HepG2 (cell line): ENCODE measurements at regions not wholly inside any gene's neighbourhood (a gene's known extent, or its start where the extent isn't known, plus 50 kb on each side); places are given as distances from the start of the nearest gene placed in this dataset.

Experiments used
- ATAC-seq: fragments of 200-7000 bp; cut with Tn5 transposase; 3 replicates; pipeline ENCODE4 v1.9.1; 2020; ENCODE audit warnings: mild to moderate bottlenecking, moderate library complexity
- BruUV-seq: library from RNA; stranded (reverse); fragments of 400-500 nt; replicated peaks from 2 replicates; lab custom pipeline; 2021; lab: Mats Ljungman, UMichigan
- CTCF ChIA-PET: fragments of 300-600 bp; formaldehyde crosslinking; extraction: SDS; loops from one replicate; lab custom pipeline; 2021; ENCODE audit warnings: low total read pairs, inconsistent platforms, low intra/inter-chr PET ratio; lab: Yijun Ruan, JAX
- POLR2A ChIA-PET: fragments of 350-600 bp; sonication (Branson Sonifier 250); formaldehyde crosslinking; loops from one replicate; lab custom pipeline; 2020; ENCODE audit warnings: antibody characterized with exemption, inconsistent platforms; lab: Yijun Ruan, JAX
- DNase-seq: peaks from one replicate; pipeline ENCODE4 v3.0.0-alpha.2; 2015; ENCODE audit warnings: low spot score
- FAIRE-seq: peaks from 3 replicates; lab custom pipeline; 2011; peaks lifted over from hg19 to GRCh38; lab: Jason Lieb, UNC
- H2AFZ ChIP-seq: one replicate; pipeline ENCODE4 v1.6.1; 2011; ENCODE audit warnings: low read length, inconsistent platforms
- H3K27ac ChIP-seq: fragments of 300-600 bp; 3 replicates; pipeline ENCODE4 v1.8.0; 2011; ENCODE audit warnings: mixed run types, mild to moderate bottlenecking, mixed read lengths, low read length, inconsistent platforms; ENCODE audit not compliant: insufficient read depth; ENCODE audit errors: extremely low read length
- H3K27me3 ChIP-seq, 2 experiments: fragments of 200-600 bp in 1 of 2; 2 replicates in 1 of 2; 3 replicates in 1 of 2; pipeline versions ENCODE4 v1.6.0 to v1.8.0; 2011; ENCODE audit warnings: low read length in 2 of 2, mild to moderate bottlenecking in 2 of 2, moderate library complexity in 2 of 2, inconsistent platforms in 1 of 2; ENCODE audit not compliant: insufficient read depth in 2 of 2, control insufficient read depth in 1 of 2
- H3K36me3 ChIP-seq, 2 experiments: fragments of 200-600 bp in 1 of 2; replicated peaks in 1 of 2; 2 replicates in 1 of 2; 3 replicates in 1 of 2; pipeline versions ENCODE4 v1.5.1 to v1.8.0; 2011; ENCODE audit warnings: low read length in 2 of 2, inconsistent platforms in 1 of 2; ENCODE audit not compliant: insufficient read depth in 2 of 2, control insufficient read depth in 1 of 2
- H3K4me1 ChIP-seq: 2 replicates; pipeline ENCODE4 v1.5.1; 2012; ENCODE audit warnings: low read length, inconsistent platforms; ENCODE audit not compliant: insufficient read depth
- H3K4me2 ChIP-seq: 2 replicates; pipeline ENCODE4 v1.6.0; 2011; ENCODE audit warnings: low read depth, low read length, inconsistent platforms
- H3K4me3 ChIP-seq, 3 experiments: fragments of 200-600 bp in 1 of 3; sonication (generic), shearing (Covaris generic) in 1 of 3; replicated peaks in 1 of 3; 2 replicates each; pipeline ENCODE4 v1.5.1; 2011 to 2016; ENCODE audit warnings: low read length in 3 of 3, inconsistent platforms in 2 of 3, low read depth in 2 of 3, mild to moderate bottlenecking in 2 of 3, control low read depth in 1 of 3, mixed read lengths in 1 of 3; ENCODE audit not compliant: insufficient read depth in 1 of 3
- H3K79me2 ChIP-seq: one replicate; pipeline ENCODE4 v1.6.1; 2011; ENCODE audit warnings: low read length, inconsistent platforms; ENCODE audit not compliant: insufficient read depth
- H3K9ac ChIP-seq: 2 replicates; pipeline ENCODE4 v1.6.0; 2011; ENCODE audit warnings: mild to moderate bottlenecking, low read depth, low read length, inconsistent platforms; ENCODE audit not compliant: insufficient read depth
- H3K9me3 ChIP-seq: 2 replicates; pipeline ENCODE4 v1.5.1; 2012; ENCODE audit warnings: mild to moderate bottlenecking, low read length
- H4K20me1 ChIP-seq: 2 replicates; pipeline ENCODE4 v1.6.0; 2011; ENCODE audit warnings: inconsistent platforms, mild to moderate bottlenecking, low read length, moderate library complexity; ENCODE audit not compliant: insufficient read depth
- CCAR2 ChIP-seq: fragments of 200-400 bp; formaldehyde crosslinking; optimal IDR thresholded peaks from 2 replicates; pipeline ENCODE3; 2018; ENCODE audit warnings: low read depth, mild to moderate bottlenecking, low read length, moderate library complexity
- EHMT2 ChIP-seq: fragments of 200-600 bp; sonication (generic); IDR thresholded peaks from 2 replicates; pipeline ENCODE4 v1.7.0; 2017; ENCODE audit warnings: antibody characterized with exemption, low read depth, low read length, borderline replicate concordance
- ETV6 ChIP-seq: sonication (generic); formaldehyde crosslinking; conservative IDR thresholded peaks from 2 replicates; pipeline ENCODE4 v1.4.0; 2020; ENCODE audit warnings: missing genetic modification reagents
- HNRNPL ChIP-seq: fragments of 200-400 bp; formaldehyde crosslinking; IDR thresholded peaks from 2 replicates; pipeline ENCODE4 v1.6.1; 2017; ENCODE audit warnings: mild to moderate bottlenecking, low read depth, low read length
- JARID2 ChIP-seq: sonication (generic); formaldehyde crosslinking; IDR thresholded peaks from 2 replicates; pipeline ENCODE4 v1.8.1; 2023; ENCODE audit warnings: missing genetic modification reagents, inconsistent platforms; ENCODE audit not compliant: insufficient replicate concordance
- MLLT10 ChIP-seq: sonication (generic); formaldehyde crosslinking; IDR thresholded peaks from 2 replicates; pipeline ENCODE4 v1.4.0; 2020; ENCODE audit warnings: missing genetic modification reagents
- NCOA1 ChIP-seq: sonication (generic); formaldehyde crosslinking; IDR thresholded peaks from 2 replicates; pipeline ENCODE4 v1.9.0; 2021; ENCODE audit warnings: missing genetic modification reagents
- PBX3 ChIP-seq: sonication (generic); formaldehyde crosslinking; IDR thresholded peaks from 2 replicates; pipeline ENCODE4 v1.8.1; 2023; ENCODE audit warnings: missing genetic modification reagents, inconsistent platforms, borderline replicate concordance
- PRPF4 ChIP-seq: fragments of 200-400 bp; formaldehyde crosslinking; IDR thresholded peaks from 2 replicates; pipeline ENCODE4 v1.6.1; 2016; ENCODE audit warnings: low read length, low read depth; ENCODE audit not compliant: poor library complexity, severe bottlenecking
- SP4 ChIP-seq: sonication (generic); formaldehyde crosslinking; IDR thresholded peaks from 2 replicates; pipeline ENCODE4 v1.8.1; 2023; ENCODE audit warnings: mild to moderate bottlenecking, missing genetic modification reagents
- WGBS: methylation state at CpG from one replicate; pipeline ENCODE4 v1.1.6; 2017; ENCODE audit warnings: low lambda C conversion rate; 5-methylcytosine and 5-hydroxymethylcytosine counted together
- in situ Hi-C: cut with HindIII; loops from 2 replicates; pipeline ENCODE4 v1.10.0; 2017; ENCODE audit warnings: low pct_unique_long_range_greater_than_20kb; ENCODE audit not compliant: extremely low pct_ligation_motif_present
- intact Hi-C: fragments of 100-400 bp; cut with micrococcal nuclease; formaldehyde crosslinking; loops from one replicate; pipeline ENCODE4 v1.10.0; 2022; ENCODE audit not compliant: unreplicated experiment

GRCh38 chr18:43170586-43170985 lies 55.1 kb upstream of the RIT2 start:
- Histone ChIP-seq H3K9ac (no peak overlapping the region), H3K36me3 (no peaks in the 10 kb centered on the region), H3K9me3 (no peaks in the 10 kb centered on the region), H3K27ac (no peak overlapping the region), H3K4me2 (no peak overlapping the region), H3K27me3 (no peaks in the 10 kb centered on the region), H3K4me3 (no peak overlapping the region), H2AFZ (no peak overlapping the region), H3K79me2 (no peaks in the 10 kb centered on the region), H4K20me1 (no peaks in the 10 kb centered on the region), H3K4me1 (no peaks in the 10 kb centered on the region)
- ATAC-seq: no peak
- no peak for DNase-seq
- no TSS peak for BruUV-seq
- no peak for TF ChIP-seq ETV6 (CRISPR knock-in tag)
- TF ChIP-seq MLLT10 (CRISPR knock-in tag): no peak
- no peak for TF ChIP-seq PRPF4
- TF ChIP-seq SP4 (CRISPR knock-in tag): no peak
- TF ChIP-seq PBX3 (CRISPR knock-in tag): no peak
- no peak for TF ChIP-seq HNRNPL
- TF ChIP-seq JARID2 (CRISPR knock-in tag): no peak
- TF ChIP-seq EHMT2: no peak
- TF ChIP-seq CCAR2: no peak
- TF ChIP-seq NCOA1 (CRISPR knock-in tag): no peak
- intact Hi-C loops (no loop called here), in situ Hi-C loops (no loop called here)
- FAIRE-seq: no peak
- CTCF ChIA-PET: no interaction called here
- POLR2A ChIA-PET: no interaction called here
- WGBS: 19% methylated on average over 4 of the region's 4 CpGs
